ENCODE measurements at regions not wholly inside any gene's neighbourhood (a gene's known extent, or its start where the extent isn't known, plus 50 kb on each side); places are given as distances from the start of the nearest gene placed in this dataset.

DNA sequence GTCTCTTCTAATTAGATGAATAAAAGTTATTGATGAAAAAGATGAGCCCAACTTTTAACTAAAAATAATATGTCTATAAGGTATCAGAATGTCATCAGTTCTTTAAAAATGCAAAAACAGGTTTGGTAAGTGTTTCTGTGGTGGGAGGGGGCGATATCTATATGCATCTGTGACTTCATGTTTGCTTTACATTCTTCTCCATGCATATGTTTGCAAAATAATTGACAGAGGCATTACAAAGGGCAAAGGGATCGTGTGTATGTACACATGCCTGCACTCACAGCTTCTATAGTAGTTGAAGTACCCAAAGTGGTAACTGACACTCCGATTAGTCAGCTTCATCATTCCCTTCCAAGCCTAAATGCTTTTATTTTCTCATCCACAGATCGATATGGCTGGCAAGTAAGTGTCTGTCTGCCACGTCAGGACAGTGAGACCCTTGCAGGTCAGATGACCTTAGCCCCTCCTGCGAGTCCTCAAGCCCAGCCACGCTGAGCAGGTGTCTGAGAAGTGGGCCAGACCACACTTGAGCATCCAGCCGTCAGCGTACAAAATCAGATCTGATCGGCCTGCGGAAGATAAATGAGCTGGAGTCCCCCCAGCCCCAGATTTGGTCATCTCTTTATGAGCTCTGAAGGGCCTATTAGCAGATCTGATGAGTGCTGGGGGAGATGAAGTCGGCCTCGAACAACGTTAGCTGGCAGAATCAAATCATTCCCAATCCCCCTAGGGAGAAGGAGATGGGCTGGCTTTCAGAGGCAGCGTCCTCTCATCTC lies 369.1 kb downstream of the MAFB start:
- Histone ChIP-seq H3K9me3 (ENCODE audit: control insufficient read depth, insufficient read depth, low read depth, low read length) (no peaks in the 10 kb centered on the region), H3K36me3 (ENCODE audit: control insufficient read depth in 2 of 2, insufficient read depth in 1 of 2, low read length in 2 of 2) (no peaks in the 10 kb centered on the region), H3K4me1 (ENCODE audit: control insufficient read depth, insufficient read depth, low read length) (no peaks in the 10 kb centered on the region), H3K27ac (ENCODE audit: extremely low read depth, low read depth, low read length) (no peak overlapping the region), H3K4me3 (ENCODE audit: low read depth, low read length) (no peak overlapping the region)
- CTCF ChIA-PET = no interaction called here
- no peak for TF ChIP-seq GLI2 (tag by site-specific recombination; IDR thresholded peaks at IDR 0.05; ENCODE audit: borderline replicate concordance, low read depth)
- TF ChIP-seq ZNF335 (tag by site-specific recombination; conservative IDR thresholded peaks at IDR 0.05) = no peak
- TF ChIP-seq ZNF555 (tag by site-specific recombination; conservative IDR thresholded peaks at IDR 0.05) = no peak
- TF ChIP-seq ZNF621 (tag by site-specific recombination; IDR thresholded peaks at IDR 0.05) = no peak
- TF ChIP-seq, protein P1, sequence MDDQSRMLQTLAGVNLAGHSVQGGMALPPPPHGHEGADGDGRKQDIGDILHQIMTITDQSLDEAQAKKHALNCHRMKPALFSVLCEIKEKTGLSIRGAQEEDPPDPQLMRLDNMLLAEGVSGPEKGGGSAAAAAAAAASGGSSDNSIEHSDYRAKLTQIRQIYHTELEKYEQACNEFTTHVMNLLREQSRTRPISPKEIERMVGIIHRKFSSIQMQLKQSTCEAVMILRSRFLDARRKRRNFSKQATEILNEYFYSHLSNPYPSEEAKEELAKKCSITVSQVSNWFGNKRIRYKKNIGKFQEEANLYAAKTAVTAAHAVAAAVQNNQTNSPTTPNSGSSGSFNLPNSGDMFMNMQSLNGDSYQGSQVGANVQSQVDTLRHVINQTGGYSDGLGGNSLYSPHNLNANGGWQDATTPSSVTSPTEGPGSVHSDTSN (CRISPR knock-in tag; IDR thresholded peaks at IDR 0.05) = no peak
- no peak for TF ChIP-seq ZNF561 (tag by site-specific recombination; IDR thresholded peaks at IDR 0.05; ENCODE audit: borderline replicate concordance)
- no peak for TF ChIP-seq ZNF747 (tag by site-specific recombination; IDR thresholded peaks at IDR 0.05)
- POLR2A ChIA-PET = no interaction called here

DNA sequence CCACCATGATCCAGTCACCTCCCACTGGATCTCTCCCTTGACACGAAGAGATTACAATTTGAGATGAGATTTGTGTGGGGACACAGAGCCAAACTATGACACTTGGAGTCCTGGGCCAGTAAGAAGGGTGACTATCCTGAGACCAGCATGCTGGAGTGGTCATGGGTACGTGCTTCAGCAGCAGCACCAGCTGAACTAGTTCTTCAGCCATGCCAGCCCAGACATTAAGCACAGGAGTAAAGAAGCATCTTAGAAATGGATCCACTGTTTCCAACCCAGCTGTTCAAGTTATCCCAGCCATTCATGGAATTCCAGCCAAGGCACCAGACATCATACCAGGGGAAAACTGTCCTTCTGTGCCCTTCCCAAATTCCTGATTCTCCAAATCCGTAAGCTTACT lies 370.0 kb downstream of the MAFB start:
- Histone ChIP-seq H3K4me1 (ENCODE audit: control insufficient read depth, insufficient read depth, low read length) (no peaks in the 10 kb centered on the region), H3K4me3 (ENCODE audit: low read depth, low read length) (no peak overlapping the region), H3K9me3 (ENCODE audit: control insufficient read depth, insufficient read depth, low read depth, low read length) (no peaks in the 10 kb centered on the region), H3K36me3 (ENCODE audit: control insufficient read depth in 2 of 2, insufficient read depth in 1 of 2, low read length in 2 of 2) (no peaks in the 10 kb centered on the region), H3K27ac (ENCODE audit: extremely low read depth, low read depth, low read length) (no peak overlapping the region)
- ChIA-PET CTCF (no interaction called here), POLR2A (no interaction called here)
- TF ChIP-seq, protein P2, sequence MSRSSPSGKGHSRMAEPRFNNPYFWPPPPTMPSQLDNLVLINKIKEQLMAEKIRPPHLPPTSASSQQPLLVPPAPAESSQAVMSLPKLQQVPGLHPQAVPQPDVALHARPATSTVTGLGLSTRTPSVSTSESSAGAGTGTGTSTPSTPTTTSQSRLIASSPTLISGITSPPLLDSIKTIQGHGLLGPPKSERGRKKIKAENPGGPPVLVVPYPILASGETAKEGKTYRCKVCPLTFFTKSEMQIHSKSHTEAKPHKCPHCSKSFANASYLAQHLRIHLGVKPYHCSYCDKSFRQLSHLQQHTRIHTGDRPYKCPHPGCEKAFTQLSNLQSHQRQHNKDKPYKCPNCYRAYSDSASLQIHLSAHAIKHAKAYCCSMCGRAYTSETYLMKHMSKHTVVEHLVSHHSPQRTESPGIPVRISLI (tag by site-specific recombination; IDR thresholded peaks at IDR 0.05) = no peak
- TF ChIP-seq, protein P3, sequence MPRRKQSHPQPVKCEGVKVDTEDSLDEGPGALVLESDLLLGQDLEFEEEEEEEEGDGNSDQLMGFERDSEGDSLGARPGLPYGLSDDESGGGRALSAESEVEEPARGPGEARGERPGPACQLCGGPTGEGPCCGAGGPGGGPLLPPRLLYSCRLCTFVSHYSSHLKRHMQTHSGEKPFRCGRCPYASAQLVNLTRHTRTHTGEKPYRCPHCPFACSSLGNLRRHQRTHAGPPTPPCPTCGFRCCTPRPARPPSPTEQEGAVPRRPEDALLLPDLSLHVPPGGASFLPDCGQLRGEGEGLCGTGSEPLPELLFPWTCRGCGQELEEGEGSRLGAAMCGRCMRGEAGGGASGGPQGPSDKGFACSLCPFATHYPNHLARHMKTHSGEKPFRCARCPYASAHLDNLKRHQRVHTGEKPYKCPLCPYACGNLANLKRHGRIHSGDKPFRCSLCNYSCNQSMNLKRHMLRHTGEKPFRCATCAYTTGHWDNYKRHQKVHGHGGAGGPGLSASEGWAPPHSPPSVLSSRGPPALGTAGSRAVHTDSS (tag by site-specific recombination; IDR thresholded peaks at IDR 0.05) = no peak
- TF ChIP-seq, protein P4, sequence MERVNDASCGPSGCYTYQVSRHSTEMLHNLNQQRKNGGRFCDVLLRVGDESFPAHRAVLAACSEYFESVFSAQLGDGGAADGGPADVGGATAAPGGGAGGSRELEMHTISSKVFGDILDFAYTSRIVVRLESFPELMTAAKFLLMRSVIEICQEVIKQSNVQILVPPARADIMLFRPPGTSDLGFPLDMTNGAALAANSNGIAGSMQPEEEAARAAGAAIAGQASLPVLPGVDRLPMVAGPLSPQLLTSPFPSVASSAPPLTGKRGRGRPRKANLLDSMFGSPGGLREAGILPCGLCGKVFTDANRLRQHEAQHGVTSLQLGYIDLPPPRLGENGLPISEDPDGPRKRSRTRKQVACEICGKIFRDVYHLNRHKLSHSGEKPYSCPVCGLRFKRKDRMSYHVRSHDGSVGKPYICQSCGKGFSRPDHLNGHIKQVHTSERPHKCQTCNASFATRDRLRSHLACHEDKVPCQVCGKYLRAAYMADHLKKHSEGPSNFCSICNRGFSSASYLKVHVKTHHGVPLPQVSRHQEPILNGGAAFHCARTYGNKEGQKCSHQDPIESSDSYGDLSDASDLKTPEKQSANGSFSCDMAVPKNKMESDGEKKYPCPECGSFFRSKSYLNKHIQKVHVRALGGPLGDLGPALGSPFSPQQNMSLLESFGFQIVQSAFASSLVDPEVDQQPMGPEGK (tag by site-specific recombination; IDR thresholded peaks at IDR 0.05) = no peak
- TF ChIP-seq ZSCAN30 (tag by site-specific recombination; IDR thresholded peaks at IDR 0.05) (no peak), WT1 (tag by site-specific recombination; IDR thresholded peaks at IDR 0.05) (no peak), ZNF433 (tag by site-specific recombination; IDR thresholded peaks at IDR 0.05; ENCODE audit: low read depth) (no peak), SP7 (tag by site-specific recombination; IDR thresholded peaks at IDR 0.05) (no peak), REPIN1 (tag by site-specific recombination; IDR thresholded peaks at IDR 0.05; ENCODE audit: low read depth) (no peak)
- TF ChIP-seq, protein P5, sequence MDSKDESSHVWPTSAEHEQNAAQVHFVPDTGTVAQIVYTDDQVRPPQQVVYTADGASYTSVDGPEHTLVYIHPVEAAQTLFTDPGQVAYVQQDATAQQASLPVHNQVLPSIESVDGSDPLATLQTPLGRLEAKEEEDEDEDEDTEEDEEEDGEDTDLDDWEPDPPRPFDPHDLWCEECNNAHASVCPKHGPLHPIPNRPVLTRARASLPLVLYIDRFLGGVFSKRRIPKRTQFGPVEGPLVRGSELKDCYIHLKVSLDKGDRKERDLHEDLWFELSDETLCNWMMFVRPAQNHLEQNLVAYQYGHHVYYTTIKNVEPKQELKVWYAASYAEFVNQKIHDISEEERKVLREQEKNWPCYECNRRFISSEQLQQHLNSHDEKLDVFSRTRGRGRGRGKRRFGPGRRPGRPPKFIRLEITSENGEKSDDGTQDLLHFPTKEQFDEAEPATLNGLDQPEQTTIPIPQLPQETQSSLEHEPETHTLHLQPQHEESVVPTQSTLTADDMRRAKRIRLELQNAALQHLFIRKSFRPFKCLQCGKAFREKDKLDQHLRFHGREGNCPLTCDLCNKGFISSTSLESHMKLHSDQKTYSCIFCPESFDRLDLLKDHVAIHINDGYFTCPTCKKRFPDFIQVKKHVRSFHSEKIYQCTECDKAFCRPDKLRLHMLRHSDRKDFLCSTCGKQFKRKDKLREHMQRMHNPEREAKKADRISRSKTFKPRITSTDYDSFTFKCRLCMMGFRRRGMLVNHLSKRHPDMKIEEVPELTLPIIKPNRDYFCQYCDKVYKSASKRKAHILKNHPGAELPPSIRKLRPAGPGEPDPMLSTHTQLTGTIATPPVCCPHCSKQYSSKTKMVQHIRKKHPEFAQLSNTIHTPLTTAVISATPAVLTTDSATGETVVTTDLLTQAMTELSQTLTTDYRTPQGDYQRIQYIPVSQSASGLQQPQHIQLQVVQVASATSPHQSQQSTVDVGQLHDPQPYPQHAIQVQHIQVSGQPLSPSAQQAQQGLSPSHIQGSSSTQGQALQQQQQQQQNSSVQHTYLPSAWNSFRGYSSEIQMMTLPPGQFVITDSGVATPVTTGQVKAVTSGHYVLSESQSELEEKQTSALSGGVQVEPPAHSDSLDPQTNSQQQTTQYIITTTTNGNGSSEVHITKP (tag by site-specific recombination; IDR thresholded peaks at IDR 0.05) = no peak
- TF ChIP-seq, protein P6, sequence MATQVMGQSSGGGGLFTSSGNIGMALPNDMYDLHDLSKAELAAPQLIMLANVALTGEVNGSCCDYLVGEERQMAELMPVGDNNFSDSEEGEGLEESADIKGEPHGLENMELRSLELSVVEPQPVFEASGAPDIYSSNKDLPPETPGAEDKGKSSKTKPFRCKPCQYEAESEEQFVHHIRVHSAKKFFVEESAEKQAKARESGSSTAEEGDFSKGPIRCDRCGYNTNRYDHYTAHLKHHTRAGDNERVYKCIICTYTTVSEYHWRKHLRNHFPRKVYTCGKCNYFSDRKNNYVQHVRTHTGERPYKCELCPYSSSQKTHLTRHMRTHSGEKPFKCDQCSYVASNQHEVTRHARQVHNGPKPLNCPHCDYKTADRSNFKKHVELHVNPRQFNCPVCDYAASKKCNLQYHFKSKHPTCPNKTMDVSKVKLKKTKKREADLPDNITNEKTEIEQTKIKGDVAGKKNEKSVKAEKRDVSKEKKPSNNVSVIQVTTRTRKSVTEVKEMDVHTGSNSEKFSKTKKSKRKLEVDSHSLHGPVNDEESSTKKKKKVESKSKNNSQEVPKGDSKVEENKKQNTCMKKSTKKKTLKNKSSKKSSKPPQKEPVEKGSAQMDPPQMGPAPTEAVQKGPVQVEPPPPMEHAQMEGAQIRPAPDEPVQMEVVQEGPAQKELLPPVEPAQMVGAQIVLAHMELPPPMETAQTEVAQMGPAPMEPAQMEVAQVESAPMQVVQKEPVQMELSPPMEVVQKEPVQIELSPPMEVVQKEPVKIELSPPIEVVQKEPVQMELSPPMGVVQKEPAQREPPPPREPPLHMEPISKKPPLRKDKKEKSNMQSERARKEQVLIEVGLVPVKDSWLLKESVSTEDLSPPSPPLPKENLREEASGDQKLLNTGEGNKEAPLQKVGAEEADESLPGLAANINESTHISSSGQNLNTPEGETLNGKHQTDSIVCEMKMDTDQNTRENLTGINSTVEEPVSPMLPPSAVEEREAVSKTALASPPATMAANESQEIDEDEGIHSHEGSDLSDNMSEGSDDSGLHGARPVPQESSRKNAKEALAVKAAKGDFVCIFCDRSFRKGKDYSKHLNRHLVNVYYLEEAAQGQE (tag by site-specific recombination; IDR thresholded peaks at IDR 0.05) = no peak

Data from HEK293 (cell line).